HUES6 (cell line): ENCODE measurements at regions not wholly inside any gene's neighbourhood (a gene's known extent, or its start where the extent isn't known, plus 50 kb on each side); places are given as distances from the start of the nearest gene placed in this dataset.

Experiments
- H3K27ac ChIP-seq: 2 replicates; pipeline ENCODE4 v1.7.0; 2013; ENCODE audit warnings: low read depth, mild to moderate bottlenecking, low read length, inconsistent platforms
- H3K27me3 ChIP-seq: 2 replicates; pipeline ENCODE4 v1.6.1; 2013; ENCODE audit warnings: low read length; ENCODE audit not compliant: control insufficient read depth, insufficient read depth
- H3K36me3 ChIP-seq: 2 replicates; pipeline ENCODE4 v1.6.1; 2013; ENCODE audit warnings: low read length; ENCODE audit not compliant: control insufficient read depth, insufficient read depth
- H3K4me1 ChIP-seq: 2 replicates; pipeline ENCODE4 v1.6.1; 2013; ENCODE audit warnings: low read length; ENCODE audit not compliant: control insufficient read depth, insufficient read depth
- H3K4me3 ChIP-seq: 2 replicates; pipeline ENCODE4 v1.5.1; 2013; ENCODE audit warnings: low read depth, low read length
- H3K9ac ChIP-seq: one replicate; pipeline ENCODE4 v1.6.1; 2013; ENCODE audit warnings: mild to moderate bottlenecking, low read length
- H3K9me3 ChIP-seq: 2 replicates; pipeline ENCODE4 v1.6.1; 2013; ENCODE audit warnings: low read depth, low read length; ENCODE audit not compliant: control insufficient read depth, insufficient read depth

DNA sequence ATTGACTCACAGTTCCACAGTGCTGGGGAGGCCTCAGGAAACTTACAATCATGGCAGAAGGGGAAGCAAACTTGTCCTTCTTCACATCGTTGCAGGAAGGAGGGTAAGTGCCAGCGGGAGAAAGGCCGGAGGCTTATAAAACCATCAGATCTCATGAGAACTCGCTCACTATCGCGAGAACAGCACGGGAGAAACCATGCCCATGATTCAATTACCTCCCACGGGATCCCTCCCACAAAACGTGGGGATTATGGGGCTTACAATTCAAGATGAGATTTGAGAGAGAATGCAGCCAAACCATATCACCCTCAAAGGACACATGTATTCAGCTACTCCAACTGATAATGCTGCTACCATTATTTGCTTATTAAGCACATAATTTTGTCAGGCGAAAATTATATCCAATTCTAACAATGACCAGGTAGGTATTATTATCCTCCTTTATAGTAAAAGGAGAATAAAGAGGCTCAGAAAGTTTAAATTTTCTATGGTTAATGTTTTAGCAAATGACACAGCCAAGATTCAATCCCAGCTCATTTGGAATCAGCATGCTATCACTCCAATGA, 327.2 kb upstream of the CDIN1 start:
- Histone ChIP-seq H3K9ac (no peak overlapping the region), H3K27me3 (no peaks in the 10 kb centered on the region), H3K4me1 (peaks cover 4% of the 10 kb centered on the region; the same call in 1 of the 2 replicates), H3K36me3 (no peaks in the 10 kb centered on the region), H3K4me3 (no peak overlapping the region), H3K27ac (no peak overlapping the region), H3K9me3 (no peaks in the 10 kb centered on the region)

DNA sequence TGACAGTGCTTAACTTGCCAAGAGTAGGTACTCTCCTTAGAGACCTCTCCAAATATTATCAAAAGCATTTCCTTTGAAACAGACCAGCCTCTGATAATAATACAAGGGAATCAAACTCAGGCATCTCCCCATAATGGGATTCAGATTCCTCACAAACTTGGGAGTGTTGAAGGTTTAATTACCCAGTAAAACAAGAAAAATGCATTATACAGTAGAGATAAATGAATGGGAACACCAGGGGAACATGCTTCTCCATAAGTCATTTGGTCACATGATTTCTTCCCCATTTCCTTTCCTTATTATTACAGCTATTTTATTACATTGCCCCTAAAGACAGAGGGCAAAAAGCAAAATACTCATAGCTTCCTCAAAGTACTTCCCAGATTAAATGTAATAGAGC, 325.0 kb upstream of the CDIN1 start:
- no peak overlapping the region for H3K9ac ChIP-seq
- no peaks in the 10 kb centered on the region for H3K27me3 ChIP-seq
- H3K36me3 ChIP-seq = no peaks in the 10 kb centered on the region
- H3K4me1 ChIP-seq = peaks cover 4% of the 10 kb centered on the region; the same call in 1 of the 2 replicates
- no peaks in the 10 kb centered on the region for H3K9me3 ChIP-seq
- H3K27ac ChIP-seq = no peak overlapping the region
- no peak overlapping the region for H3K4me3 ChIP-seq

GRCh38 chr15:36256404-36256807, 323.0 kb upstream of the CDIN1 start:
- no peak overlapping the region for H3K27ac ChIP-seq
- H3K9ac ChIP-seq = no peak overlapping the region
- H3K36me3 ChIP-seq = no peaks in the 10 kb centered on the region
- H3K27me3 ChIP-seq = no peaks in the 10 kb centered on the region
- H3K4me1 ChIP-seq = peaks cover 4% of the 10 kb centered on the region; the same call in 1 of the 2 replicates
- H3K4me3 ChIP-seq = no peak overlapping the region
- H3K9me3 ChIP-seq = no peaks in the 10 kb centered on the region

DNA sequence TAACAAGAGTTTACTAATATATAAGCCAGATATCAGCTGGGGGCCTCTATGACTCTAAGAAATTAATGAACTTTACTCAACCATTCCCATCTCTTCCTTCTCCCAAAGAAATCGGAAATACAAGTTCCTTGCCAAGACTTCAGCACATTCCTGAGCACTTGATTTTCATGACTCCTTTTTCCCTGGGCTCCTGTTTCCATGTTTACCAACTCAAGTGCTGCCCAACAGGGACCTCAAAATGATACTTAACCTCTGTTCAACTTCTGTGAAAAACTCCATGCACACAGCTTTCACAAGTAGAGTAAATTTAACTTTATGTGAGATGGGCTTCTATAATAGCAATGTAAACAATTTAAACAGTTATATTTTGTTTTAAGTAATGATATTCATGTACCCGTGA, 315.8 kb upstream of the CDIN1 start:
- no peak overlapping the region for H3K9ac ChIP-seq
- H3K9me3 ChIP-seq = no peaks in the 10 kb centered on the region
- H3K27me3 ChIP-seq = peaks cover 24% of the 10 kb centered on the region; the same call in 1 of the 2 replicates
- H3K4me1 ChIP-seq = 0 out of 2 replicates have a peak, but pooled peaks cover 2% of the 10 kb centered on the region
- no peak overlapping the region for H3K27ac ChIP-seq
- H3K4me3 ChIP-seq = no peak overlapping the region
- no peaks in the 10 kb centered on the region for H3K36me3 ChIP-seq

DNA sequence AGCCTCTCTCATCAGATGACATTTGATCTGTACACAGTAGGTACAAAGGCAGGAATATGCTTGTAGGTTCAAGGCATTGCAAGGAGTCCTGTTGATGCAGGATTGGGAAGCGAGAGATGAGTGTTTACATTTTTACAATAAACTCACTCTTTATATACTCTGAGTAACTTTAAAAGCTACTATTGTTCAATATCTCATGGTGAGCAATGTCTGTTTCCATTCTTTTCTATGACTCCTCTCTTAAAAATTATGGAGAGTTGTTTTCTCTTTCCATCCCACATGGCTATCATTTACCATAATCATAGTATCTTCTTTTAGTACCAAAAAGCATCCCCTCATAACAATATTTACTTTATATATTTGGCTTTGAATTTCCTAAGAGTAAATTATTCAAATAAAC, 314.0 kb upstream of the CDIN1 start:
- peaks cover 41% of the 10 kb centered on the region for H3K27me3 ChIP-seq
- H3K4me3 ChIP-seq = no peak overlapping the region
- H3K36me3 ChIP-seq = no peaks in the 10 kb centered on the region

GRCh38 chr15:36271048-36271447, 308.4 kb upstream of the CDIN1 start:
- H3K27ac ChIP-seq = no peak overlapping the region
- no peak overlapping the region for H3K4me3 ChIP-seq
- H3K9ac ChIP-seq = no peak overlapping the region
- peaks cover 13% of the 10 kb centered on the region; the same call in 1 of the 2 replicates for H3K4me1 ChIP-seq
- H3K27me3 ChIP-seq = peaks cover 77% of the 10 kb centered on the region
- H3K9me3 ChIP-seq = no peaks in the 10 kb centered on the region
- H3K36me3 ChIP-seq = no peaks in the 10 kb centered on the region

More for the DNA sequence above, 314.0 kb upstream of the CDIN1 start:
- Histone ChIP-seq H3K4me1 (0 out of 2 replicates have a peak, but pooled peaks cover 4% of the 10 kb centered on the region), H3K9ac (no peak overlapping the region), H3K9me3 (no peaks in the 10 kb centered on the region), H3K27ac (no peak overlapping the region)

DNA sequence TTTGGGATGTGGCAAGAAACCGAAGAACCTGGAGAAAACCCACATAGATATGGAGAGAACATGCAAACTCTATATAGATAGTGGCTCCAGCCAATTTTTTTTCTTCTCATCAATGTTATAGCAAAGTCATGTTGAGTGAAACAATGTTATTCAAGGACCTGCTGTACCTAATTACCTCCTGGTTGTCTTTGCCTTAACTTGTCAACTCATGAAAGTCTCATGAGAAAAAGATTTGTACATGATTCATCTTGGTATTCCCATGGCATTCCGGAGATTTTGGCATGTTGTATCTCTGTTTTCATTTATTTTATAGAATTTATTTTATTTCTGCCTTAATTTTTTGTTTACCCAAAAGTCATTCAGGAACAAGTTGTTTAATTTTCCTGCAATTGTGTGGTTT, 303.8 kb upstream of the CDIN1 start:
- Histone ChIP-seq H3K4me1 (peaks cover 13% of the 10 kb centered on the region; the same call in 1 of the 2 replicates), H3K27ac (no peak overlapping the region), H3K36me3 (no peaks in the 10 kb centered on the region), H3K9me3 (peaks cover 11% of the 10 kb centered on the region), H3K9ac (no peak overlapping the region), H3K27me3 (peaks cover 36% of the 10 kb centered on the region; the same call in 1 of the 2 replicates), H3K4me3 (no peak overlapping the region)

GRCh38 chr15:36278219-36278618, 301.2 kb upstream of the CDIN1 start:
- H3K4me3 ChIP-seq = no peak overlapping the region
- no peak overlapping the region for H3K9ac ChIP-seq
- H3K27ac ChIP-seq = no peak overlapping the region
- peaks cover 12% of the 10 kb centered on the region; the same call in 1 of the 2 replicates for H3K27me3 ChIP-seq
- peaks cover 5% of the 10 kb centered on the region; the same call in 1 of the 2 replicates for H3K4me1 ChIP-seq
- H3K36me3 ChIP-seq = no peaks in the 10 kb centered on the region
- peaks cover 11% of the 10 kb centered on the region for H3K9me3 ChIP-seq

DNA sequence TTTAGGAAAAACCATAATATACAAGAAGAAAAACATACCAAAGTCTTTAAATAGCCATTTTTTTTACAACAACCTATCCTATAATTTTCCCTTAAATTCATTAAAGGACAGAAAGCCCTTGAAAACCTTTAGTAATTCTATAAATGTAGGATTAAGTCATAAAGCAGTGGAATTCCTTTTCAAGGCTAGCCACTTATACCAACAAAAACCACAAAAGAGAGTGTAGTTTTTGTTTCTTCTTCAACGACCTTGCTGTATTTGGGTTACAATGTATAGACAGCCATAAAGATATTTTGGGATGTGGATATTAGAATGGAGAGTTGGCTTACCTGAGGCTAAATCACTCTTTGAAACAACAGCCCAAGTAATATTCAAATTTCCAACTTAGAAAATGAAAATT, 296.6 kb upstream of the CDIN1 start:
- H3K4me3 ChIP-seq = no peak overlapping the region
- H3K9me3 ChIP-seq = peaks cover 11% of the 10 kb centered on the region
- H3K27me3 ChIP-seq = no peaks in the 10 kb centered on the region
- no peak overlapping the region for H3K27ac ChIP-seq
- no peak overlapping the region for H3K9ac ChIP-seq
- H3K4me1 ChIP-seq = peaks cover 5% of the 10 kb centered on the region; the same call in 1 of the 2 replicates
- no peaks in the 10 kb centered on the region for H3K36me3 ChIP-seq

DNA sequence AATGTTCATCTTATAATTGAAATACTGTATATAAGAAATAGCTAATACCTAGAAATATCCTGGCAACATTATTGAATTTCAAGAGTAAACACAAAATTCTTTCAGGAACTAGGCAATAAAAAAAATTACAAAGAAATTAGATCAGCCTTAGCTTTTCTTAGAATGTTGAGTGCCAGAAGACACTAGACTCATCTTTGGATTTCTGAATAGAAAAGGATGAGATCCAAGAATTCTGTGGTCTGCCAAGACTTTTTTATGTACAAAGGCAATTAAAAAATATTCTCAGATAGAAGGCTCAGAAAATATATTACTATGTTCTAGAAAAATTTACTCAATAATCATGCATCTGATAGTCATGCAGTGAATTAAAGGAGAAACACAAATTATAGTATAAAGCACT, 294.5 kb upstream of the CDIN1 start:
- Histone ChIP-seq H3K27ac (no peak overlapping the region), H3K4me3 (no peak overlapping the region), H3K27me3 (no peaks in the 10 kb centered on the region), H3K9ac (no peak overlapping the region), H3K9me3 (no peaks in the 10 kb centered on the region), H3K4me1 (no peaks in the 10 kb centered on the region), H3K36me3 (no peaks in the 10 kb centered on the region)

- no peak overlapping the region for H3K27ac ChIP-seq
- H3K9ac ChIP-seq = no peak overlapping the region
- H3K27me3 ChIP-seq = no peaks in the 10 kb centered on the region
- no peaks in the 10 kb centered on the region for H3K9me3 ChIP-seq
- H3K4me3 ChIP-seq = no peak overlapping the region
- no peaks in the 10 kb centered on the region for H3K36me3 ChIP-seq
- peaks cover 2% of the 10 kb centered on the region; the same call in 1 of the 2 replicates for H3K4me1 ChIP-seq
Observed at GRCh38 chr15:36291501-36291900, 287.9 kb upstream of the CDIN1 start.
